Pulmonary artery endothelial cell (primary cell): ENCODE measurements at regions not wholly inside any gene's neighbourhood (a gene's known extent, or its start where the extent isn't known, plus 50 kb on each side); places are given as distances from the start of the nearest gene placed in this dataset.

Source experiments
- DNase-seq: peaks from one replicate; pipeline ENCODE4 v3.0.0-alpha.2; 2011; ENCODE audit warnings: low read depth, low spot score

- DNase-seq: no peak
Measured at GRCh38 chr1:57736940-57737339, 313.1 kb upstream of the DAB1 start.

- no peak for DNase-seq
Measured at GRCh38 chr1:57729181-57729580, 305.3 kb upstream of the DAB1 start.

DNA sequence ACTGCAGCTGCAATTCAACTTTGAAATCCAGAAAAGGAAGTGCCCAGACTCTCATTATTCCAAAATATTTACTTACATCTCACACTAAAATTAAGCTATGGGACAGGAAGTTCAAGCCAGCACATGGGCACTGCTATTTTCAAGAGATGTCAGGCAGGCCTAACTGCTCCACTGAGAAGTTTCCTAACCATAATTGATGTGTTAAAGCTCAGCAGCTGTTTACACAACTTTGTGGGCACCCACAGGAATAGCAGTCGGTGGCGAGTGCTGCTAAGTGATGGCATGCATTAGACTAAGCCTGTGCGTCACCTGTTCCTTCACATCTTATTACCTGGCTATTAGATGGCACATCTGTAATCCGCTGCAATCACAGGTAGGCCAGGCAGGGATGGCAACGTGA is 303.3 kb upstream of the DAB1 start:
- no peak for DNase-seq

- no peak for DNase-seq
Measured at GRCh38 chr1:57725318-57725717, 301.5 kb upstream of the DAB1 start.

DNA sequence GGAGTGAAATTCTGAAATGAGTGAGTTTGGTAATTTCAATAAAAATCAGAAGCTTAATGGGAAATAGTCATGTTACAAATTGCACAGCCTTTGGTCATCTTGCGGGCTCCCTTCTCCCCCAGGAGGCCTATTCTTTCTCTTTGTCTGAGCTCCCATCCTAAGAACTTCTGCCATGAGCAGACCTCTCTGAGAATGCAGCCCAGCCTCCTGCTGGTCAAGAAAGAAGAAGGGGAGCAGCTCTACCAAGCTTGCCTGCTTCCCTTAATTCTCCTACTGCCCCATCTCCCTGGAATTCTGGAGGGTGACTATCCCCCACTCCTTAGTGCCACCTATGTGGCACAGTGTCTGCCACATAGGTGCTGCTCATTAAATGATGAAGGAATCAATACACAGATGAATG is 300.7 kb upstream of the DAB1 start:
- DNase-seq: no peak

- no peak for DNase-seq
Measured at GRCh38 chr1:57722285-57722978, 298.6 kb upstream of the DAB1 start.

DNA sequence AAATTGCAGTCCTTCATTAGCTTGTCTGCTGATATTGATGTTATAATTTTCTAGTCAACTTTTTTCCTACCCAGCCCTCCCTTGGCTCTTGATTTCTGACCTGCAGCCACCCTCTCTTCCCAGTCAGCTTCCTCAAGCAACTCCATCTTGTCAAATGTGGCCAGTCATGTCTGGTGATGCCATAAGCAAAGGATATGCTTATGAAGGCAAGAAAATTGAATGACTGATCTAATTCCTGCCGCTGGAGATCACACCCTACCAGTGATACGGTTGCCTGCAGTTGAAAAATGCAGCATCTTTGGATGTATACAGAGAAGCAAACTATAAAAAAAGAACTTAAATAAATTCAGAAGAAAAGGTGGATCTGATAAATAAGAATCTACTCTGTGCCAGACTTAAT is 297.1 kb upstream of the DAB1 start:
- DNase-seq: no peak

- DNase-seq: no peak
Measured at GRCh38 chr1:57719274-57719673, 295.4 kb upstream of the DAB1 start.

GRCh38 chr1:57713501-57713900 is 289.6 kb upstream of the DAB1 start:
- no peak for DNase-seq

DNA sequence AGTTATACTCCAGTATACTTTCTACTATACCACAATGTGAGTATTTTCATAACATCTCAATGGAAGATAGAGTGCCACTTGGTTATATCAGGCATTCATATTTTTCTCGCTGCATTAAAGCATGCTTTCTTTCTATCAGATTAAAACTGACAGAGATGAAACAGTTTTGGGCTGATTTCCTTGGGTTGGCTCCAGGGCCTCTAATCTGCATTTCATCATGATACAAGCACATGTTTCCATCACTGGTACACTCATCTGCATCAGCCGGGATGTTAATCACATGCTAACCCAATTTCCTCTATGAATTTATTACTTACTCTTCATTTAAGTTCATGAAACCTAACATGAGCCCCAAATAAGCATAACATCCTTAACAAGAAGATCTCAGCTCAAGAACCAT is 289.0 kb upstream of the DAB1 start:
- no peak for DNase-seq

GRCh38 chr1:57711326-57711725 is 287.5 kb upstream of the DAB1 start:
- DNase-seq: no peak

GRCh38 chr1:57707631-57708030 is 283.8 kb upstream of the DAB1 start:
- no peak for DNase-seq

DNA sequence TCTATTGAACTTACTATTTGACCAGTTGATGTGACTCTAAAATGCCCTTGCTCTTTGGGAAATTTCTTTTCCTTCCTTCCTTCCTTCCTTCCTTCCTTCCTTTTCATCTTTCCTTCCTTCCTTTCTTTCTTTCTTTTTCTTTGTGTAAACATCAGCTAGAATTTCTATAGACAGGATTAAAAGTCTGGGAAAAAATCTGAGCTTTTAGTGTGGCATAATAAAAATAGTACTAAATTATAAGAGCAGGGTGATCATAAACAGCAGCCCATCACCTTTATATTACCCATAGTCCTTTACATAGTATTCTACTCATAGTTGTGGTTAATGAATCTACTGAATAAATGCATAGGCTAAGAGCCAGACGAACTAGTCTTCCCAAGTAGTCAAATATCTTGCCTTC is 281.0 kb upstream of the DAB1 start:
- DNase-seq: no peak

DNA sequence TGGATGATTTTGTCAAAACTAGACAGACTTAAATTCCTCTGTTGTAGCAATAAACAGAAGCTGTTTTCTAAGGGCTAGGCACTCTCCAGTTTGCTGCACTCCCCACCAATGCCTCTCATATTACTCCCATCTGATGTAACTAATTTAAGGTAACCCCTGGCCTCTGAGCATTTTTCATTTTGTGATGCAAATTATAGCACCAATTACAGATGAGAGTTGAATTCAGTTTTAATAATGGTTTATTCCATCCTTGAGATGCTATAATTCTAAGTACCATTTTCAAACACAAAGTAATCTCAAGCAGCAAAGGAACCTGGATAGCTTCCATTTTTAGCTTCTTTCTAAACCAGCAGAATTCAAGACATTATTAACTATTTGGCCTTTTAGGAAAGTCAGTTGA is 280.4 kb upstream of the DAB1 start:
- DNase-seq: no peak

DNA sequence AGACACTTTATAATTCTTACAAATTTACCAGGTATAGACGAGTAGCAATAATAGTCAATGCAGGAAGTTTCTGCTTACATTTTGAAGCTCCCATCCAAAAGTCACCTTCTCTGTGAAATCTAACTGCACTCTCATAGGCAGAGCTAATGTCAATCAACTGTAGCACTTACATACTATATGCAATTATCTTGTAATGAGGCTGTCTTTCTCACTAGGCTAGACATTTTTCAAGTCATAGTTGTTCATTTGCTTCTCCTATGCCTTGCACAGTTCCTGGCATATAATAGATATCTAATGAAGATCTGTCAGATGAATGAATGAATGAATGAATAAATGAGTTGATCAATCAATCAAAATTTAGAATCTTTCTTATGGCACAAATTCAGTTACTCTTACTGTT is 273.0 kb upstream of the DAB1 start:
- DNase-seq: no peak

GRCh38 chr1:57696043-57696442 is 272.2 kb upstream of the DAB1 start:
- DNase-seq: no peak

- no peak for DNase-seq
Measured at GRCh38 chr1:57686306-57686705, 262.4 kb upstream of the DAB1 start.

DNA sequence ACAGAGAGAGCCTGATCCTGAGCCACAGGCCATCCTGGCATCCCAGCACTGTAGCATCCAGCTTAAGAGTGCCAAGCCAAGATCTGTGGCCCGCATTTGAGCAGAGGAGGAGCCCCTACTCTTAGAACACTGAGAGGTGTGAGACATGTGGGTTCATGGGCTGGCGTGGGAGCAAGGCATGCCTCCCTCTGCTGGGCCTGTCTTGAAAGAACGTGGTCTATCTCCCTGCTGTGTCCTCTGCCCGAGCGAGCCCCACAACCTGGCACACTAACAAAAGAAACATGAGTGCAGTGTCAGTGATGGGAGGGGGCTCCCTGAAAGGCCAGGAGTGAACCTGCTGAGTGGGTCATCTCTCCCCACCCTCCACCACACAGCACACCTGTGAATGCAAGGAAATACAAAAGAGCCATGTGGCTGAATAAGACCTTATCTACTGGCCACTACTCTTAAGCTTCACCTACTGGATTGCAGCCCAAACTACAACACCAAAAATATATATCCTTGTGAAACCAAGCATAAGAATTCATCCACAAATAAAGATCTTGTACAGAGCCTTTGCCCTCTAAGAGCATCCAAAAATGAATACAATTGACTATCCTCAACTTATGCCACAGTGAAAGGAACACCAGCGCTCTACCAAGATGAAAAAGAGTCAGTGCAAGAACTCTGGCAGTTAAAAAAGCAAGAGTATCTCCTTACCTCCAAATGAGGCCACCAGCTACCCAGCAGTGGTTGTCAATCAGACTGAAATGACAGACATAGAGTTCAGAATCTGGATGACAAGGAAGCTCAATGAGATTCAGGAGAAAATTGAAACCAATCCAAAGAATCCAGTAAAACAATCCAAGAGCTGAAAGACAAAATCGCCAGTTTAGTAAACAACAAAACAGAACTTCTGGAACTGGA is 259.4 kb upstream of the DAB1 start:
- DNase-seq: no peak

- no peak for DNase-seq
Measured at GRCh38 chr1:57678138-57678537, 254.3 kb upstream of the DAB1 start.

GRCh38 chr1:57675776-57676175 is 251.9 kb upstream of the DAB1 start:
- DNase-seq: no peak

DNA sequence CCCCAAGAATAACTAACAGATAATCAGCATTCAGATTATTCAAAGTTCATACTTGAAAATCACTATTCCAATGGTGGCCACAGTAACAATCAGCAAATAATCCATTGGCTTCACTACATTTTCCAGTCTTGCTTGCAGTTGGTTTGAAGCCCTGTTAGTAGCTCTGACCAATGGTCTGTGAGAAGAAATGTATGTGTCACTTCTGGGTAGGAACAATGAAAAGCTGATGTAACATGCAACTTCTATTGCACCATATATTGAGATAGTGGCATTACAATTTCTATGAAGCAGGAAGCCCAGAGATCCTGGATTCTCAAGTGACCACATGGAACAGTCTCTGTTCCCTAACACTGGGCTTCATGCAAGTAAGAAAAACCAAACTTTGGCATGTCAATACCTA is 250.9 kb upstream of the DAB1 start:
- no peak for DNase-seq

DNA sequence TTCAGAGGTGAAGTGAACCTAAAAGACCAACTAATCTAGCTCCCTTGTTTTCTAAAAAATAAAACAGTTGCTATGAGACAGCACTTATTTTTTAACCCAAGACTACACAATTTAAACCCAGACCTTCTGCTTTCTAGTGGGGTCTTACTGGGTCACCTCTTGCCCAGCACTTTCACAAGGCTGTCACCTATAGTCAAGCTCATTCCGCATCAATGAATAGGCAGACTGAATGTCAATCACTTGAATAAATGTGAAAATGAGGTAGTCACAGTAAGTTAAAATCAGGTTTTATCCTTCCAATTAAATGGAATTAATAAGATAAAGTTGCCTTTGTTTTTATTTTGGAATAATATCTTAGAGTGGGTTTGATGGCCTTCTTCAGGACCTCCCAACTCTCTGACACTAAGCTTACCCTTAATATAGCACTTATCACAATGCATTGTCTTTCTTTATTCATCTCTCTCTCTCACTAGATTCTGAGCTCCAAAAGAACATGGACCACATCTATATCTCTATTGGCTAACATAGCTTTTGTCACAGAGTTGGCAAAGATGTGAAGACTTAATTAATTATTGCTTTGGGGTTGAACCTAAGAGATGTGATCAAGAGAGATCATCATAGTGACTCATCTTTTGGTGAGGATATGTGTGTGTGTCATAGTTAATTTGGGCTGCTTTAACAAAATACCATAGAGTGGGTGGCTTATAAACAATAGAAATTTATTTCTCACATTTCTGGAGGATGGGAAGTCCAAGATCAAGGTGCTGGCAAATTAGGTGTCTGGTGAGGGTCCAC is 248.7 kb upstream of the DAB1 start:
- DNase-seq: no peak
